ENCODE measurements at regions not wholly inside any gene's neighbourhood (a gene's known extent, or its start where the extent isn't known, plus 50 kb on each side); places are given as distances from the start of the nearest gene placed in this dataset.
"Not testable (repeated sequence)": the region's sequence is repeated elsewhere in the genome, so short reads cannot be mapped to it uniquely, and the experiment has no call there.

GRCh38 chr3:36097209-36097608 is 283.1 kb upstream of the STAC start:
- no peak for DNase-seq

DNA sequence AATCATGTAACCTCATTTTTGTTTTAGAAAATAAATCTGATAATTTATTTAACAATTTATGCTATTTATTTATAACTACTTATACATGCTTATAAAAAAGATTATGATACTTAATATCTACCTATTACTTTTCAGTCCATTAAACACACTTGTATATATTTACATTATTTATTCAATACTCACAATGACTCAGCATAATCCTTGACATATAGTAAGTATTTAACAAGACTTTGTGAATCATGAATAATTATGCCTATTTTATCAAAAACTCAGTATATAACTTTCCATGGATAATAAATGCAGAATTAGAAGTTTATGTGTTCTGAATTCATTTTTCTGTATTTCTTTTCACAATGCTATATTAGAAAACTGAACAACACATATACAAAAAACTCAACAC is 266.0 kb upstream of the STAC start:
- no peak for DNase-seq

- no peak for DNase-seq
These were observed 256.0 kb upstream of the STAC start for GRCh38 chr3:36124118-36124796.

- no peak for DNase-seq
These were observed 248.1 kb upstream of the STAC start for GRCh38 chr3:36132214-36132613.

GRCh38 chr3:36135863-36136262 is 244.4 kb upstream of the STAC start:
- no peak for DNase-seq

- no peak for DNase-seq
These were observed 237.6 kb upstream of the STAC start for GRCh38 chr3:36142746-36143145.

DNA sequence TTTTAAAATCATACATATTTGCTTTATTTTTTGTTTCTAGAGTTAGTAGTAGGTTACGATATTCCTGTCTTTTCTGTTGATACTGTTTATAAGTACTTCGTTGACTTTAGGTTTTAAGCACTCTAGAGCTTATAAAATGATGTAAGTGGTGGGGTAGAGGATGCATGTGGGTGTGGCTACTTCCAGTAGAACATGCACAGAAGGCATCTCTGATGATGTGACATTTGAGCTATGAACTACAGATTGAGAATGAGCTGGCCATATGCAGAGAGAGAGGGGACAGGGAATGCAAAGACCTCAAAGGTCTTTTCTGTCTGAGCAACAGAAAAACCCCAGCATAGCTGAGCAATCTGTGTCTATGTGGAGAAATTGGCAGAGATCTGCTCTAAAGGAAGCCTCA is 233.9 kb upstream of the STAC start:
- DNase-seq = no peak

DNA sequence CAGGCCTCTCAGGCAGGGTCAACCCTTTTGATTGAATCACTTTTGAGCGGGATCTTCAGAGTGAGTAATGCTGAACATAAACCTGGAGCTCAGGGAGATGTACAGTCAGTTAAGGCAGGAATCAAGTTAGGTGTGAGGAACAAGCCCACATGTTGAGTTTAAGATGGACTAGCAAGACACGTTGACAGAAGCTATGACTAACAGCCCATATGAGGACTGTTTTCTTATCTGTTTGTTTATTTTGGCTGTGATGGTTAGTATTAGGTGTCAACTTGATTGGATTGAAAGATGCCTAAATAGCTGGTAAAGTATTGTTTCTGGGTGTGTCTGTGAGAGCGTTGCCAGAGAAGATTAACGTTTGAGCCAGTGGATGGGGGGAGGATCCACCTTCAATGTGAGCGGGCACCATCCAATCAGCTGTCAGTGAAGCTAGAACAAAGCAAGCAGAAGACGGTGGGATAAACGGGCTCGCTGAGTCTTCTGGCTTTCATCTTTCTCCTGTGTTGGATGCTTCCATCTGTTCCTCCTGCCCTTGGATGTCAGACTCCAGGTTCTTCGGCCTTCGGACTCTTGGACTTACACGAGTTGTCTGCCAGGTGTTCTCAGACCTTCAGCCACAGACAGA is 232.3 kb upstream of the STAC start:
- no peak for DNase-seq

DNA sequence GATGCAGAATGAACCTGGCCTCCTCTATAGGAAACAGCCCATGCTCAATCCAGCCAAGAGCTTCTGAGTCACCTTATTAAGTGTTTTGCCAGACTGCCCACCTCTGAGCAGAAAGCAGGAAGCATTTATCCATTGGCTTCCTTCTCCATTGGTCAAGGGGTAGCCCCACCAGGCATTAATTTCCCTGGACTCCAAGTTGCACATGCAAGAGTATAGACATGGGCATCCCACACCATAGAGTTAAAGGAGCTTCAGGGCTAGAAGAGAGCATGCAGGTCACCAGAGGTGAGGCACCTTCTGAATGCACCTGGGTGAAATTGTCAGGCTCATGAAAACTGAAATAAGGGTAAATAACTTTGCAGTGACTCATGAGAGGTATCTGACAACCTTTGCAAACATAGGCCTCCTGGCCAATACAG is 230.8 kb upstream of the STAC start:
- DNase-seq = no peak

- no peak for DNase-seq
These were observed 224.8 kb upstream of the STAC start for GRCh38 chr3:36155515-36155914.

GRCh38 chr3:36164400-36164799 is 215.9 kb upstream of the STAC start:
- no peak for DNase-seq

DNA sequence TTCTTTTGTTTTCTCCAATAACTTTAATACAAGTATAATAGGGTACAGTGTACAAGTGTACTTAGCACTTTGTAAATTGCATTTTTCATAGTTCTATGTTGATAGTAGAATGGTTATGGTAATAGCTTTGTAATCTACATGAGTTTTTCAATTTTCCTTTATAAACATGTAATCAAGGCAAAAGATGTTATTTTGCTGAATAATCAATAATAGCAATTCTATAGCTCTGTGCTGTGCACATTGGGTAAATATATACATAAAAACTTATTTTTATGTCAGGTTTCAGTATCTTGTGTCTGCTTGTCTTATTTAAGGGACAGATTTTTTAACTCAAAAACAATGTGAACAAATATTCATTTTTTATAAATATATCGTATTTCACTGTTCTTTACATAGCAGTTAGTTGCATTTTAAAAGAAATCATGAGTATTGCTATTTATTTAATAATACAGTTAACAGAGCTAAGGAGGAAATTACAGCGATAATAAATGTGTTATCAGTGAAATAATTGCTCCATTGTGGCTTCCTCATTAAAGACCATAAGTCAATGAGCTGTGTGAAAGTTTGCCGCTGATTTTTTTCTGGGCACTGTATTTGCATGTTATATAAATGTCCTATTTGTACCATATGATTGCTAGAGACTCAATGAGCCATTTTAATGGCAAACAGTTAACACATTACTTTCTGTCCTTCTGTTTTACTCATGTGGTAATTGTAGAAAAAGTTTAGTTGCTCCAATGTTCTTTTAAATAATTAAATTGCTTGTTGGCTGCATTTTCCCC is 214.6 kb upstream of the STAC start:
- DNase-seq = no peak

DNA sequence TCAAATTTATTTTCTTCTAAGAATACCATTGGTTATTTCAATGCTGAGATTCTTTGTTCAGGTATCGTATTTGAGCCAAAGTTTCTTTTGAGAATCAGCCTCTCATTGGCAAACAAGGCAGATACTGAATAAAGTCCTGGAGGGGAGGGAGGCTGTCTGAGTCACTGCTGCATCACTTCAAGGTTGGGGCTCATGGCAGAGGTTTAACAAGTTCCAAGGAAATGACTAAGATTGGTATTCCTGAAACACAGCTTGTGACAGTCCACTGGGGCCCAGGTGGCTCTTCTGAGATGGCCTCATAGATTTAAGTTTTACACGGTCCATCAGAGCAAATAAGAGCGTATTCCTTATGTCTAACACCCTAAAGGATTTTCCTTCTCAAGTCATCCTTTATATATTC is 213.8 kb upstream of the STAC start:
- no peak for DNase-seq

- no peak for DNase-seq
These were observed 207.6 kb upstream of the STAC start for GRCh38 chr3:36172699-36173098.

GRCh38 chr3:36175113-36175812 is 205.0 kb upstream of the STAC start:
- DNase-seq = no peak

- DNase-seq = no peak
These were observed 204.3 kb upstream of the STAC start for GRCh38 chr3:36175916-36176461.

- DNase-seq = no peak
These were observed 202.3 kb upstream of the STAC start for GRCh38 chr3:36178018-36178417.

DNA sequence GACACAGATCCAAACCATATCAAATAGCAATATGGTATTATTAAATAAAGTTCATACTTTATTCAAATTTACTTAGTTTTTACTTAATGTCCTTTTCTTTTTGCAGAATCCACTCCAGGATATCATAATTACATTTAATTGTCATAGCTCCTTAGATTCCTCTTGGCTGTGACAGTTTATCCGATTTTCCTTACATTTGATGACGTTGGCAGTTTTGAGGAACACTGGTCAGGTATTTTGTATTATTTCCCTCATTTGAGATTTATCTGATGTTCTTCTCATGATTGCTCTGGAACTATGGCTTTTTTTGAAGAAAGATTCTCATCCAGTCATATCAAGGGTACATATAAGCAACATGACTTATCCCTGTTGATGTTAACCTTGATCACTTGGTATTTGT is 198.3 kb upstream of the STAC start:
- no peak for DNase-seq

DNA sequence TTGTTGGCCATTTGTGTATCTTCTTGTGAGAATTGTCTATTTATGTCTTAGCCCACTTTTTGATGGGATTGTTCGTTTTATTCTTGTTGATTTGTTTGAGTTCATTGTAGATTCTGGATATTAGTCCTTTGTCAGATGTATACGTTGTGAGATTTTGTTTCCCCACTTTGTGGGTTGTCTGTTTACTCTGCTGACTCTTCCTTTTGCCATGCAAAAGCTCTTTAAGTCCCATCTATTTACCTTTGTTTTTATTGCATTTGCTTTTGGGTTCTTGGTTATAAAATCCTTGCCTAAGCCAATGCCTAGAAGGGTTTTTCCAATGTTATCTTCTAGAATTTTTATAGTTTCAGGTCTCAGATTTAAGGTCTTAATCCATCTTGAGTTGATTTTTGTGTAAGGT is 193.1 kb upstream of the STAC start:
- DNase-seq = not testable (repeated sequence)

- no peak for DNase-seq
These were observed 187.4 kb upstream of the STAC start for GRCh38 chr3:36192901-36193300.

DNA sequence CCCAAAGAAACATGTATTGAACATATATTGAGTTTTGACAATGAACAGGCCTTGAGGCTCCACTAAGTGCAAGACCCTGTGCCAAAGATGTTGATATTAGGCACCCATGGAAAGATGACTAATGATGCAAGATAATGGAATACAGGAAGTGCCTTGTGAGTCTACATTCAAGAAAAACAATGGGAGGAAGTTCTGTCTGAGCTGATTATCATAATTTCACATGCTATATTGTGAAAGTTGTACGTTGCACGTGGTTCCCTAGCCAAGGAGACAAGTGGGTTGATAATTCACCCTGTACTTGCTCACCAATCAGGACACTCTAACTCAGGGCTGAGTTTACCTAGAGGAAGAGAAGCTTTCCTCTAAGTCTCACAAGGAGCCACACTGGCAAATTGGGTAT is 186.9 kb upstream of the STAC start:
- DNase-seq = no peak

GRCh38 chr3:36196058-36196457 is 184.2 kb upstream of the STAC start:
- no peak for DNase-seq

- no peak for DNase-seq
These were observed 183.2 kb upstream of the STAC start for GRCh38 chr3:36197151-36197550.
